ENCODE measurements at regions not wholly inside any gene's neighbourhood (a gene's known extent, or its start where the extent isn't known, plus 50 kb on each side); places are given as distances from the start of the nearest gene placed in this dataset.

DNA sequence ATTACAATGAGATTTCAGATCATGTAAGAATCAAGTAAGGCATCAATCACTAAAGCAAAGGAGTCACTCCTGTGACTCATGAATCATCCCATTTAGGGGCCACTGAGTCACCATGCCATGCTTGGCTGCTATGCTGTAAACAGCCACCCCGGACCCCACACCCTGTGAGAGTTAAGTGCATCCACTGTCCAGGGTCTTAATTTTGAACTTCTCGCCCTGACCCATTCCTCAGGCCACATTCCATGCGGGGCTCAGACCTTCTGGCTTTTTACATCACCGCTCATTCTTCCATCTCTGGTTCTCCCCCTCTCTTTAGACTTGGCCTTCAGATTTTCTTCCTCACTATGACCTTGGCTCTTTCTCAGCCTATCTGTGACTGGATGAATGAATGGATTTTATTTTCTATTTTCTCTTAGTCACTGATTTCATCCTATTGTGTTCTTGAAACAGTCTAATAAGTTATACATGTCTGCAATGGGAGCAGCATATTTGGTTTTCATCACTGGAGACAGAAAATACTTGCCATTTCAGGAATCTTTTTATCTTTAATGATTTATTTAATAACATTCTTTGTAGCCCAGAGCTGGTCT lies 239.6 kb downstream of the SKIDA1 start:
- no peak for TF ChIP-seq CTCF (IDR thresholded peaks at IDR 0.05 in 8 of 11, conservative IDR thresholded peaks at IDR 0.05 in 3 of 11)
- TF ChIP-seq POLR2AphosphoS5 (IDR thresholded peaks at IDR 0.05), result no peak
